A549 (cell line): ENCODE measurements at regions not wholly inside any gene's neighbourhood (a gene's known extent, or its start where the extent isn't known, plus 50 kb on each side); places are given as distances from the start of the nearest gene placed in this dataset.

Source experiments
- GATA3 ChIP-seq: IDR thresholded peaks from 2 replicates; pipeline ENCODE4 v1.6.1; 2012; ENCODE audit warnings: borderline replicate concordance
- POLR2A ChIP-seq: IDR thresholded peaks from 2 replicates; pipeline ENCODE4 v1.6.1; 2012; ENCODE audit warnings: mild to moderate bottlenecking, low read length
- TF ChIP-seq, protein P1 (sequence below): fragments of >200 bp; sonication (Bioruptor Twin); formaldehyde crosslinking; IDR thresholded peaks from 3 replicates; pipeline ENCODE4 v1.5.1; 2016
- TF ChIP-seq, protein P2 (sequence below): IDR thresholded peaks from 2 replicates; pipeline ENCODE4 v1.6.1; 2012

DNA sequence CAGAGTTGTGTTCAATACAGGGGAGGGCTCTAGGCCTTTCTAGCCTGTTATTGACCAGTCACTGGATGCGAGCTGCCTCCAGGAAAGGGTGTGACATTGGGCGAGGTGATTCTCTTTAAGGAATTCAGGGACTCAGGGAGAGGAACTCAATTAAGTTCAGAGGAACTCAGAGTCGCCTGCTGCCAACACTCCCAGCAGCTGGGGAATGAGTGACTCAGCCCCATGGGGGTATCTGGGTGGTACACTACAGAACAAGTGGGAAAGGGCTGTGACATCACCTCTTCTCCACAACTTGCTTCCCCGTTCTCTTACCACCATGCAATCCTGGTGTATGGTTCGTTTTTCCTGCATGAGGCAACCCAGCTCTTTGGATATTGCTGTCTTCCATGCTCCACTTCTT, 50.4 kb upstream of the CYRIA start:
- TF ChIP-seq, protein P1, sequence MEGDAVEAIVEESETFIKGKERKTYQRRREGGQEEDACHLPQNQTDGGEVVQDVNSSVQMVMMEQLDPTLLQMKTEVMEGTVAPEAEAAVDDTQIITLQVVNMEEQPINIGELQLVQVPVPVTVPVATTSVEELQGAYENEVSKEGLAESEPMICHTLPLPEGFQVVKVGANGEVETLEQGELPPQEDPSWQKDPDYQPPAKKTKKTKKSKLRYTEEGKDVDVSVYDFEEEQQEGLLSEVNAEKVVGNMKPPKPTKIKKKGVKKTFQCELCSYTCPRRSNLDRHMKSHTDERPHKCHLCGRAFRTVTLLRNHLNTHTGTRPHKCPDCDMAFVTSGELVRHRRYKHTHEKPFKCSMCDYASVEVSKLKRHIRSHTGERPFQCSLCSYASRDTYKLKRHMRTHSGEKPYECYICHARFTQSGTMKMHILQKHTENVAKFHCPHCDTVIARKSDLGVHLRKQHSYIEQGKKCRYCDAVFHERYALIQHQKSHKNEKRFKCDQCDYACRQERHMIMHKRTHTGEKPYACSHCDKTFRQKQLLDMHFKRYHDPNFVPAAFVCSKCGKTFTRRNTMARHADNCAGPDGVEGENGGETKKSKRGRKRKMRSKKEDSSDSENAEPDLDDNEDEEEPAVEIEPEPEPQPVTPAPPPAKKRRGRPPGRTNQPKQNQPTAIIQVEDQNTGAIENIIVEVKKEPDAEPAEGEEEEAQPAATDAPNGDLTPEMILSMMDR: no peak
- no peak for TF ChIP-seq POLR2A
- TF ChIP-seq, protein P2, sequence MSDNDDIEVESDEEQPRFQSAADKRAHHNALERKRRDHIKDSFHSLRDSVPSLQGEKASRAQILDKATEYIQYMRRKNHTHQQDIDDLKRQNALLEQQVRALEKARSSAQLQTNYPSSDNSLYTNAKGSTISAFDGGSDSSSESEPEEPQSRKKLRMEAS: no peak
- no peak for TF ChIP-seq GATA3
